ENCODE measurements at regions not wholly inside any gene's neighbourhood (a gene's known extent, or its start where the extent isn't known, plus 50 kb on each side); places are given as distances from the start of the nearest gene placed in this dataset.
A peak's percentile ranks its signal among the peaks of the same experiment; 100 is the strongest.

GRCh38 chr10:59102394-59102793, 74.0 kb upstream of the PHYHIPL start:
- DNase-seq (no peak), ATAC-seq (no peak)
- intact Hi-C loops (cut with DNase I) = no loop called here
- no peaks in the 10 kb centered on the region for H3K4me1 ChIP-seq
- H3K27ac ChIP-seq = no peak overlapping the region
- H3K4me3 ChIP-seq = no peak overlapping the region
- H3K27me3 ChIP-seq (ENCODE audit: low read depth) = no peaks in the 10 kb centered on the region
- H3K36me3 ChIP-seq = no peaks in the 10 kb centered on the region
- no peaks in the 10 kb centered on the region for H3K9me3 ChIP-seq
- no peak for TF ChIP-seq CTCF (IDR thresholded peaks at IDR 0.05)

- Histone ChIP-seq H3K27ac (no peak overlapping the region), H3K9me3 (no peaks in the 10 kb centered on the region), H3K4me3 (no peak overlapping the region), H3K27me3 (ENCODE audit: low read depth) (no peaks in the 10 kb centered on the region), H3K4me1 (no peaks in the 10 kb centered on the region), H3K36me3 (no peaks in the 10 kb centered on the region)
- intact Hi-C loops (cut with DNase I) = no loop called here
- TF ChIP-seq CTCF (IDR thresholded peaks at IDR 0.05) = no peak
- ATAC-seq (no peak), DNase-seq (no peak)
Observed at GRCh38 chr10:59104186-59104585, 72.3 kb upstream of the PHYHIPL start.

- H3K27ac ChIP-seq = no peak overlapping the region
- no peak for ATAC-seq
- DNase-seq = no peak
- intact Hi-C loops (cut with DNase I) = no loop called here
- H3K4me3 ChIP-seq = no peak overlapping the region
- no peaks in the 10 kb centered on the region for H3K27me3 ChIP-seq (ENCODE audit: low read depth)
- H3K9me3 ChIP-seq = no peaks in the 10 kb centered on the region
- no peaks in the 10 kb centered on the region for H3K4me1 ChIP-seq
- H3K36me3 ChIP-seq = no peaks in the 10 kb centered on the region
- TF ChIP-seq CTCF (IDR thresholded peaks at IDR 0.05) = no peak
Observed at GRCh38 chr10:59106441-59106840, 70.0 kb upstream of the PHYHIPL start.

- no peaks in the 10 kb centered on the region for H3K4me1 ChIP-seq
- H3K9me3 ChIP-seq = no peaks in the 10 kb centered on the region
- ATAC-seq (no peak), DNase-seq (no peak)
- no peak for TF ChIP-seq CTCF (IDR thresholded peaks at IDR 0.05)
- H3K27me3 ChIP-seq (ENCODE audit: low read depth) = no peaks in the 10 kb centered on the region
- H3K4me3 ChIP-seq = no peak overlapping the region
- intact Hi-C loops (cut with DNase I) = no loop called here
- H3K36me3 ChIP-seq = no peaks in the 10 kb centered on the region
- H3K27ac ChIP-seq = no peak overlapping the region
Observed at GRCh38 chr10:59107147-59107546, 69.3 kb upstream of the PHYHIPL start.

GRCh38 chr10:59108296-59108870, 68.1 kb upstream of the PHYHIPL start:
- TF ChIP-seq CTCF (IDR thresholded peaks at IDR 0.05) = no peak
- no peak for ATAC-seq
- no peak for DNase-seq
- no peaks in the 10 kb centered on the region for H3K4me1 ChIP-seq
- no peaks in the 10 kb centered on the region for H3K9me3 ChIP-seq
- intact Hi-C loops (cut with DNase I) = no loop called here
- H3K36me3 ChIP-seq = no peaks in the 10 kb centered on the region
- H3K27ac ChIP-seq = no peak overlapping the region
- no peak overlapping the region for H3K4me3 ChIP-seq
- H3K27me3 ChIP-seq (ENCODE audit: low read depth) = no peaks in the 10 kb centered on the region

- H3K27me3 ChIP-seq (ENCODE audit: low read depth) = no peaks in the 10 kb centered on the region
- no peak for TF ChIP-seq CTCF (IDR thresholded peaks at IDR 0.05)
- intact Hi-C loops (cut with DNase I) = no loop called here
- H3K9me3 ChIP-seq = no peaks in the 10 kb centered on the region
- H3K4me1 ChIP-seq = no peaks in the 10 kb centered on the region
- H3K4me3 ChIP-seq = no peak overlapping the region
- H3K27ac ChIP-seq = no peak overlapping the region
- H3K36me3 ChIP-seq = no peaks in the 10 kb centered on the region
- ATAC-seq = peak; percentile 61 to 73
- no peak for DNase-seq
Observed at GRCh38 chr10:59108886-59109288, 67.6 kb upstream of the PHYHIPL start.

Data from lower lobe of right lung (tissue), 2 donors.